Natural killer cell treated with Interleukin-12 subunit alpha and Interleukin-12 subunit beta and Interleukin-15 and Interleukin-18, amount 100 ng/mL, for 72 hours (primary cell): ENCODE measurements at regions not wholly inside any gene's neighbourhood (a gene's known extent, or its start where the extent isn't known, plus 50 kb on each side); places are given as distances from the start of the nearest gene placed in this dataset.
"Not testable (repeated sequence)": the region's sequence is repeated elsewhere in the genome, so short reads cannot be mapped to it uniquely, and the experiment has no call there.

ENCODE experiments used
- ATAC-seq, 2 donors: fragments of 150-1000 bp; cut with Tn5 transposase in 1 of 2; sonication (Bioruptor Pico), chemical (Tn5 transposase) in 1 of 2; 2 replicates each; pipeline ENCODE4 v1.10.0; 2021
- DNase-seq: peaks from one replicate; pipeline ENCODE4 v3.0.0; 2022; ENCODE audit warnings: low spot score
- H3K27ac Mint-ChIP-seq, 2 donors: 1 replicate in 1 of 2; 2 replicates in 1 of 2; pipeline ENCODE4 v1.8.0; 2022; ENCODE audit warnings: mixed read lengths in 2 of 2, mild to moderate bottlenecking in 1 of 2, moderate library complexity in 1 of 2
- H3K27me3 Mint-ChIP-seq, 2 donors: 1 replicate in 1 of 2; 2 replicates in 1 of 2; pipeline ENCODE4 v1.8.0; 2022; ENCODE audit warnings: mixed read lengths in 2 of 2
- H3K36me3 Mint-ChIP-seq: one replicate; pipeline ENCODE4 v1.8.0; 2022; ENCODE audit warnings: mixed read lengths
- H3K4me1 Mint-ChIP-seq, 2 donors: 1 replicate in 1 of 2; 2 replicates in 1 of 2; pipeline ENCODE4 v1.8.0; 2022; ENCODE audit warnings: low read depth in 2 of 2, mixed read lengths in 2 of 2, mild to moderate bottlenecking in 1 of 2
- H3K4me3 Mint-ChIP-seq: one replicate; pipeline ENCODE4 v1.8.0; 2022; ENCODE audit warnings: mixed read lengths
- H3K9me3 Mint-ChIP-seq: 2 replicates; pipeline ENCODE4 v1.8.0; 2022; ENCODE audit warnings: mixed read lengths

DNA sequence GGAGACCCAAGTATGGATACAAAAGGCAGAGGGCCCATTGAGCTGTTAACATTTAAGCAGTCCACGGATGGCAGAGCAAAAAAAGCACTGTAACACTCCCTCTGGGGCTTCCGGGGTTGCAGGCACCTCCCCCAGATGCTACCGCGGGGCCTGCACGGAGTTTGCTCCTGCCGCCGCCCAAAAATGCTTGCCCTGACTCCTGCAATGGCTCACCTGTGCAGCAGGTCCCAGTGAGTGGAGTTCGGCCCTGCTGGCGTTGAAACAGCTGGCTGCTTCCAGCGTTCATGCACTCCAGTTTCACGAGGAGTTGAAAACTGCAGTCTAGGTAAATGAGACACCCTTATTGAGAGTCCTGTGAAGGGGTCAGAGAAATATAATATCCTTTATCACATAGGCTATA lies 832.8 kb downstream of the NCAM2 start:
- H3K4me3 Mint-ChIP-seq, result no peak overlapping the region
- H3K9me3 Mint-ChIP-seq, result peaks cover 19% of the 10 kb centered on the region
- peaks cover 10% of the 10 kb centered on the region for H3K36me3 Mint-ChIP-seq
- DNase-seq (no peak), ATAC-seq (no peak)
- H3K27me3 Mint-ChIP-seq, result no peaks in the 10 kb centered on the region
- no peak overlapping the region for H3K27ac Mint-ChIP-seq
- no peaks in the 10 kb centered on the region for H3K4me1 Mint-ChIP-seq

GRCh38 chr21:21845901-21846300 lies 847.7 kb downstream of the NCAM2 start:
- no peak for ATAC-seq
- no peaks in the 10 kb centered on the region for H3K27me3 Mint-ChIP-seq

DNA sequence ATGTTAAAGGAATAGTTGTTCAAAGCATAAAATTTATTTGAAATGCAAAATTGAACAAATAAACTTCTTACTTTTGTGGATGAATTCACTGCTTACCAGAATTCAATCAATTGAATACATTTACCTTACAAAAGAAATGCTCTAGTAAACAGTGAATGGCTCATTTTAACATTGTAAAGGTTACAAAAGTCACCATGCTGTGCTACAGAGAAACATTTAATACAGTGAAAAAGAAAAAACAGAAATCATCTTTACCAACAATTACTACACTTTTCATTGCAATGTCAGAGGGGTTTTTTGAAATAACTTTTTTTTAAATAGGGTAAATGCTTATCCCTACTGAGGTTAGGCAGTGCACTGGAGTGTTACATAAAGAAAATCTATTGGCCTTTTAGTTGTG lies 853.0 kb downstream of the NCAM2 start:
- Mint-ChIP-seq H3K36me3 (peaks cover 9% of the 10 kb centered on the region), H3K4me1 (no peaks in the 10 kb centered on the region), H3K27me3 (no peaks in the 10 kb centered on the region), H3K27ac (no peak overlapping the region), H3K4me3 (no peak overlapping the region), H3K9me3 (peaks cover 10% of the 10 kb centered on the region)
- DNase-seq, result no peak
- no peak for ATAC-seq

More at GRCh38 chr21:21845901-21846300, 847.7 kb downstream of the NCAM2 start:
- no peak for DNase-seq
- H3K4me1 Mint-ChIP-seq, result no peaks in the 10 kb centered on the region
- no peak overlapping the region for H3K27ac Mint-ChIP-seq
- peaks cover 10% of the 10 kb centered on the region for H3K36me3 Mint-ChIP-seq
- no peak overlapping the region for H3K4me3 Mint-ChIP-seq
- peaks cover 7% of the 10 kb centered on the region for H3K9me3 Mint-ChIP-seq

GRCh38 chr21:21851657-21852056 lies 853.4 kb downstream of the NCAM2 start:
- H3K27me3 Mint-ChIP-seq, result no peaks in the 10 kb centered on the region
- ATAC-seq, result no peak
- peaks cover 14% of the 10 kb centered on the region for H3K9me3 Mint-ChIP-seq
- peaks cover 9% of the 10 kb centered on the region for H3K36me3 Mint-ChIP-seq
- H3K27ac Mint-ChIP-seq, result no peak overlapping the region
- DNase-seq, result no peak
- no peak overlapping the region for H3K4me3 Mint-ChIP-seq
- no peaks in the 10 kb centered on the region for H3K4me1 Mint-ChIP-seq

- Mint-ChIP-seq H3K4me1 (no peaks in the 10 kb centered on the region), H3K27ac (no peak overlapping the region), H3K4me3 (no peak overlapping the region), H3K27me3 (no peaks in the 10 kb centered on the region), H3K9me3 (peaks cover 24% of the 10 kb centered on the region), H3K36me3 (peaks cover 14% of the 10 kb centered on the region)
- ATAC-seq, result no peak
- DNase-seq, result no peak
These were observed 860.5 kb downstream of the NCAM2 start for GRCh38 chr21:21858502-21859334.

DNA sequence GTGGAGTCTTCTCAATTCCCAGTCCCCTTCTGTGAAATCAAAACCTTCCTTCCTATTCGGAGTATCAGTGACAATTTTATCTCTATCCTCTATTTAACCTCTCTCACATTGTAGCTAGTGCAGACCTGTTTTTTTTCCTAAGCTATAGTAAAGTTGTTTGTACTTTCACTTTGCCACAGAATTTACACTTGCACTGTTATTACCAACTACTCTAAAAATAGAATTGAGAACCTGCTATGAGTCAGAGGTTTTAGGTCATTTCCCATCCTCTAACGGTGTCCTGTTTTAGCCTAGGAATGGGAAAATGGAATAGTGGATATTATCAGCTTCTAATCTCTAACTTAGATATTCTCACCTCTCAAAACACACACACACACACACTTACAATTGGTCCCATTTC lies 862.7 kb downstream of the NCAM2 start:
- DNase-seq (no peak), ATAC-seq (no peak)
- peaks cover 19% of the 10 kb centered on the region for H3K9me3 Mint-ChIP-seq
- no peaks in the 10 kb centered on the region for H3K27me3 Mint-ChIP-seq
- peaks cover 14% of the 10 kb centered on the region for H3K36me3 Mint-ChIP-seq
- H3K4me3 Mint-ChIP-seq, result no peak overlapping the region
- no peaks in the 10 kb centered on the region for H3K4me1 Mint-ChIP-seq
- no peak overlapping the region for H3K27ac Mint-ChIP-seq

DNA sequence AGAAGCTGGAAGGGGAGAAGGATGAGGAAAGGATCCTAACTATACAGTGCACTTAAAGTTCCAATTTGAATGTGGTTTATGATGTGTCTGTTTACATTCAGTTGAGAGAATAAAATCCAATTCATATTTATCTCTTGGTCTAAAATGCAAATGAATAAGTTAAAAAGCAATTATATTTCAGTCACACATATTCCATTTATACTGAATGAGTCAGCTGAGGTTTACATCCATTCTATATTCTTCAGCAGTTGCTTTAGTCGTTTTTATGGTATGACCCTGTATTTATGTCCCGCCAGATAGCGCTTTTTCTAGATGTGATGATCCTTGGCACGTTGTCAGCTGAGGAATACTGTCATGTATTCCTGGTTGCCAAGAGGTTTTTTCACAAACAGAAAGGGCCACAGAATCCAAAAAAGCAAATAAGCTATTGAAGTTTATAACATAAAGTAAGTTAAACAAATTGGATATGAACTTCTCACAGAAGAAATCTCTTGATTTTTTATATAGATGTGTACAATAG lies 866.2 kb downstream of the NCAM2 start:
- Mint-ChIP-seq H3K4me3 (no peak overlapping the region), H3K27ac (no peak overlapping the region), H3K36me3 (peaks cover 9% of the 10 kb centered on the region), H3K9me3 (peaks cover 18% of the 10 kb centered on the region), H3K4me1 (no peaks in the 10 kb centered on the region), H3K27me3 (no peaks in the 10 kb centered on the region)
- DNase-seq (no peak), ATAC-seq (no peak)

GRCh38 chr21:21897275-21897883 lies 899.2 kb downstream of the NCAM2 start:
- no peak for DNase-seq
- H3K9me3 Mint-ChIP-seq, result peaks cover 27% of the 10 kb centered on the region
- no peak overlapping the region for H3K4me3 Mint-ChIP-seq

GRCh38 chr21:21898801-21899200 lies 900.6 kb downstream of the NCAM2 start:
- Mint-ChIP-seq H3K27me3 (no peaks in the 10 kb centered on the region), H3K27ac (no peak overlapping the region), H3K4me1 (no peaks in the 10 kb centered on the region), H3K4me3 (no peak overlapping the region), H3K36me3 (peaks cover 9% of the 10 kb centered on the region), H3K9me3 (peaks cover 23% of the 10 kb centered on the region)
- ATAC-seq (no peak), DNase-seq (no peak)

More at GRCh38 chr21:21897275-21897883, 899.2 kb downstream of the NCAM2 start:
- H3K36me3 Mint-ChIP-seq, result peaks cover 9% of the 10 kb centered on the region
- H3K27ac Mint-ChIP-seq, result no peak overlapping the region
- ATAC-seq, result no peak
- H3K4me1 Mint-ChIP-seq, result no peaks in the 10 kb centered on the region
- no peaks in the 10 kb centered on the region for H3K27me3 Mint-ChIP-seq

- H3K4me3 Mint-ChIP-seq, H3K27ac Mint-ChIP-seq, ATAC-seq, H3K36me3 Mint-ChIP-seq, H3K4me1 Mint-ChIP-seq, DNase-seq, H3K27me3 Mint-ChIP-seq: not testable (repeated sequence)
- peaks cover 16% of the 10 kb centered on the region for H3K9me3 Mint-ChIP-seq
These were observed 904.2 kb downstream of the NCAM2 start for GRCh38 chr21:21902416-21902815.

DNA sequence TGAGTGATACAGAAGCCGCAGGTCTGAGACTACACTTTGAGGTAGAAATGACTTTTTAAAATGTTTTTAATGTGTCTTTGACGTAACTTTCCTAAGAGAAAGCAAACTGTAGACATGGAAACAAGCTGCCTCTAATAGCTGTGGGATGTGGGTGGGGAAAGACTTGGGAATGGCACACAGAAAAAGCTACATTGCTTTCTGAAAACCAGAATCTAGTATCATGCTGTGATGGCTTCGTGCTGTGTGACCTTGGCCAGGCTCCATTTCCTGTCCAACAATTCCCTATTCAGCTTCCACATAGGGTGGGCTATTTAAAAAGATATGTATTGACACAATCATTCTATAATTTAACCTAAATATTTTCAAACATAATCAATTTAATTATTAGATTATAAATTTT lies 909.1 kb downstream of the NCAM2 start:
- peaks cover 6% of the 10 kb centered on the region for H3K36me3 Mint-ChIP-seq
- peaks cover 15% of the 10 kb centered on the region for H3K9me3 Mint-ChIP-seq
- ATAC-seq (no peak), DNase-seq (no peak)
- H3K27ac Mint-ChIP-seq, result no peak overlapping the region
- no peaks in the 10 kb centered on the region for H3K4me1 Mint-ChIP-seq
- no peaks in the 10 kb centered on the region for H3K27me3 Mint-ChIP-seq
- no peak overlapping the region for H3K4me3 Mint-ChIP-seq

GRCh38 chr21:21915816-21916215 lies 917.6 kb downstream of the NCAM2 start:
- Mint-ChIP-seq H3K27ac (no peak overlapping the region), H3K9me3 (peaks cover 15% of the 10 kb centered on the region), H3K36me3 (peaks cover 18% of the 10 kb centered on the region), H3K4me3 (no peak overlapping the region), H3K4me1 (no peaks in the 10 kb centered on the region), H3K27me3 (no peaks in the 10 kb centered on the region)
- DNase-seq, result no peak
- ATAC-seq, result no peak

- Mint-ChIP-seq H3K4me1 (no peaks in the 10 kb centered on the region), H3K36me3 (peaks cover 4% of the 10 kb centered on the region), H3K4me3 (no peak overlapping the region), H3K9me3 (peaks cover 19% of the 10 kb centered on the region), H3K27me3 (no peaks in the 10 kb centered on the region), H3K27ac (no peak overlapping the region)
- ATAC-seq (no peak), DNase-seq (no peak)
These were observed 923.4 kb downstream of the NCAM2 start for GRCh38 chr21:21921410-21922232.

DNA sequence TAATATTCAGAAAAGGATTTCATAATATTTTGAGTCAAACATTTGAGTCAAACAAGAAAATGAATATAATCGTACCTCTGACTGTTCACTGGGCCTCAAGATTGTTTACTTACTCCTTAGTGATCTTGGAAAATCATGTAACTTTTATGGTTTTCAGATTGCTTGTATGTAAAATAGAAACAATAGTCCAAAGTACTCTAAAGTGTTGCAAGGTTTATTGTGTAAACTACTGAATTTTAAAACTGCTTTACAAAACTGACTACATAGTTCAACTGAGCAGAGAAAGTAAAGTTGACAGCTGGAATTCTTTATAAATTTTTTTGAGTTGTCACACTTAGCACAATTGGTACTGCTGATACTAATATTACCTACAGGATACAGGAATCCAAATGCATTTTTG lies 931.0 kb downstream of the NCAM2 start:
- Mint-ChIP-seq H3K4me3 (no peak overlapping the region), H3K27ac (no peak overlapping the region), H3K9me3 (peaks cover 10% of the 10 kb centered on the region), H3K36me3 (peaks cover 4% of the 10 kb centered on the region), H3K4me1 (no peaks in the 10 kb centered on the region), H3K27me3 (no peaks in the 10 kb centered on the region)
- DNase-seq (no peak), ATAC-seq (no peak)
